ENCODE measurements at regions not wholly inside any gene's neighbourhood (a gene's known extent, or its start where the extent isn't known, plus 50 kb on each side); places are given as distances from the start of the nearest gene placed in this dataset.
A peak's percentile ranks its signal among the peaks of the same experiment; 100 is the strongest.

DNA sequence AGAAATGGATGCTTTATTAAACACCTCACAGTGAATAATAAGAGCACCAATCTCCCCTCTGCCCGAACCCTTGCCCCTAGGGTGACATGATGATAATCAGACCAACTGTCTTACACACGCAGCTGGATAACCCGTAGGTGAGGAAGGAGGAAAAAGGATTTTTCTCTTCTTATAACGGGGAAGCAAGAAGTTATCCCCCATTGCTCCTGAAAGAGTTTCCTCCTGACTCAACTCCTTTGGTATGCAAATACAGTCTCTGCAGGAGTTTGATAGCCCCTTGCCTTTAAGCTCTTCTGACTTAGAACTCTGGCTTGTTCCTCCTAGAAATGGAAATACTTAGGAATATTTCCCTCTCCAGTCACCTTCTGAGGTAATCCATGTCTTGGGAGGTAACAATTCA is 455.8 kb downstream of the TMEM135 start:
- Histone ChIP-seq H3K79me2 (ENCODE audit: control insufficient read depth in 1 of 2, insufficient read depth in 2 of 2, low read length in 2 of 2) (no peaks in the 10 kb centered on the region), H3K18ac (ENCODE audit: extremely low read depth, low read length) (no peak overlapping the region), H3K36me3 (ENCODE audit: control insufficient read depth in 2 of 4, insufficient read depth in 4 of 4, low read length in 3 of 4) (no peaks in the 10 kb centered on the region), H2BK15ac (ENCODE audit: low read length) (no peak overlapping the region), H3K4me2 (ENCODE audit: insufficient read depth in 1 of 2, low read depth in 2 of 2, low read length in 2 of 2) (peak overlapping the region; percentile 47 to 56), H2BK20ac (ENCODE audit: low read length) (no peak overlapping the region), H3K4ac (replicated peaks; ENCODE audit: insufficient read length, low read depth, low read length) (no peak overlapping the region), H4K91ac (replicated peaks; ENCODE audit: insufficient read length, low read length) (no peak overlapping the region), H3K56ac (replicated peaks; ENCODE audit: insufficient read length, low read depth, low read length) (no peak overlapping the region), H3K4me1 (replicated peaks in 1 of 4; ENCODE audit: control insufficient read depth in 3 of 4, insufficient read depth in 4 of 4, low read length in 3 of 4) (peaks cover 0 to 10% (median 3%) of the 10 kb centered on the region in 4 experiments; a peak in 3 of 7 replicates), H3K14ac (ENCODE audit: insufficient read length) (no peak overlapping the region), H3K79me1 (ENCODE audit: low read depth, low read length) (no peaks in the 10 kb centered on the region), H4K20me1 (replicated peaks in 1 of 2; ENCODE audit: control insufficient read depth in 1 of 2, insufficient read depth in 2 of 2, low read length in 2 of 2) (no peaks in the 10 kb centered on the region), H2BK120ac (replicated peaks; ENCODE audit: low read depth, low read length) (no peak overlapping the region), H3K9me3 (ENCODE audit: insufficient read depth in 2 of 2, low read depth in 1 of 2, low read length in 1 of 2) (no peaks in the 10 kb centered on the region), H3K27me3 (replicated peaks in 1 of 4; ENCODE audit: control insufficient read depth in 3 of 4, extremely low read depth in 1 of 4, insufficient read depth in 3 of 4, low read length in 3 of 4) (no peaks in the 10 kb centered on the region; a peak in 2 of 7 replicates), H3K9ac (replicated peaks in 1 of 4; ENCODE audit: extremely low read depth in 1 of 4, low read depth in 3 of 4, low read length in 3 of 4) (no peak overlapping the region), H2AFZ (ENCODE audit: low read length) (no peak overlapping the region), H2BK5ac (ENCODE audit: low read depth, low read length) (no peak overlapping the region), H3K23me2 (ENCODE audit: low read depth, low read length) (no peaks in the 10 kb centered on the region), H4K8ac (ENCODE audit: extremely low read depth, insufficient read depth, low read length) (no peak overlapping the region), H3K27ac (ENCODE audit: low read depth, low read length) (no peak overlapping the region), H3K23ac (ENCODE audit: insufficient read length) (no peak overlapping the region), H2AK5ac (ENCODE audit: low read depth, low read length) (no peak overlapping the region), H4K5ac (ENCODE audit: insufficient read length, low read depth, low read length) (no peak overlapping the region), H2BK12ac (ENCODE audit: low read depth, low read length) (no peak overlapping the region), H3K4me3 (ENCODE audit: extremely low read depth in 1 of 4, insufficient read depth in 2 of 4, low read depth in 3 of 4, low read length in 4 of 4) (peak overlapping the region in 1 of 4 experiments; percentile 19; a peak in 1 of 8 replicates)
- CTCF ChIA-PET (ENCODE audit: partially characterized antibody) = interaction anchor here (0.8 to 1.2 kb wide), 3 partner anchors 20 to 138 kb away, joined by 3 to 4 read pairs (median 3); no protein-coding TSS in a partner anchor
- POLR2A ChIA-PET (ENCODE audit: partially characterized antibody) = no interaction called here
- peak in 1 of 2 experiments; percentile 34 for DNase-seq (ENCODE audit: low read depth in 1 of 2, low spot score in 2 of 2)
- 4% methylated on average over 4 of the region's 4 CpGs; no CpG with 5 or more reads in 1 of the 2 experiments for WGBS, 2 experiments (ENCODE audit: extremely low coverage in 1 of 2, insufficient coverage in 1 of 2, insufficient read length in 1 of 2, insufficient replicate concordance in 2 of 2, low coverage in 1 of 2, low lambda C conversion rate in 2 of 2, missing lambda C conversion rate in 1 of 2)
- peak; percentile 88 for FAIRE-seq
- TF ChIP-seq TBP (IDR thresholded peaks at IDR 0.05; ENCODE audit: low read depth, low read length) = no peak
- peak; percentile 35; the same call in 1 of the 2 replicates for TF ChIP-seq YY1 (IDR thresholded peaks at IDR 0.05; ENCODE audit: low read depth, low read length)
- TF ChIP-seq CBX8 (IDR thresholded peaks at IDR 0.05; ENCODE audit: borderline replicate concordance, low read depth, low read length) = no peak
- TF ChIP-seq CHD2 (IDR thresholded peaks at IDR 0.05; ENCODE audit: low read length) = no peak
- TF ChIP-seq SRF (IDR thresholded peaks at IDR 0.05; ENCODE audit: low read depth, low read length) = no peak
- no peak for TF ChIP-seq POLR2AphosphoS5 (IDR thresholded peaks at IDR 0.05; ENCODE audit: low read depth, low read length)
- peak; percentile 56 for TF ChIP-seq SP1 (IDR thresholded peaks at IDR 0.05; ENCODE audit: low read depth, low read length)
- no peak for TF ChIP-seq ASH2L (IDR thresholded peaks at IDR 0.05; ENCODE audit: low read length)
- TF ChIP-seq KDM1A (IDR thresholded peaks at IDR 0.05; ENCODE audit: borderline replicate concordance, low read length) = no peak
- TF ChIP-seq TAF7 (optimal IDR thresholded peaks at IDR 0.05; ENCODE audit: borderline replicate concordance, low read depth, low read length) = no peak
- no peak for TF ChIP-seq RBBP5 (IDR thresholded peaks at IDR 0.05; ENCODE audit: borderline replicate concordance, low read depth, low read length)
- TF ChIP-seq RAD21 (IDR thresholded peaks at IDR 0.05 in 1 of 2, conservative IDR thresholded peaks at IDR 0.05 in 1 of 2; ENCODE audit: low read depth in 2 of 2, low read length in 2 of 2) = no peak
- peak in 1 of 2 experiments; percentile 33; a peak in 1 of 3 replicates for TF ChIP-seq EP300 (IDR thresholded peaks at IDR 0.05; ENCODE audit: borderline replicate concordance in 1 of 2, low read depth in 2 of 2, low read length in 2 of 2)
- TF ChIP-seq, protein P1, sequence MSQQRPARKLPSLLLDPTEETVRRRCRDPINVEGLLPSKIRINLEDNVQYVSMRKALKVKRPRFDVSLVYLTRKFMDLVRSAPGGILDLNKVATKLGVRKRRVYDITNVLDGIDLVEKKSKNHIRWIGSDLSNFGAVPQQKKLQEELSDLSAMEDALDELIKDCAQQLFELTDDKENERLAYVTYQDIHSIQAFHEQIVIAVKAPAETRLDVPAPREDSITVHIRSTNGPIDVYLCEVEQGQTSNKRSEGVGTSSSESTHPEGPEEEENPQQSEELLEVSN (IDR thresholded peaks at IDR 0.05) = no peak
